ENCODE measurements at regions not wholly inside any gene's neighbourhood (a gene's known extent, or its start where the extent isn't known, plus 50 kb on each side); places are given as distances from the start of the nearest gene placed in this dataset.

GRCh38 chr13:74305876-74306275 lies 171.7 kb upstream of the KLF12 start:
- no peak for DNase-seq (ENCODE audit: low read depth)
- H3K4me3 ChIP-seq (ENCODE audit: low read depth, low read length) = no peak overlapping the region
- TF ChIP-seq MAX (IDR thresholded peaks at IDR 0.05; ENCODE audit: low read depth, low read length) (no peak), MYC (IDR thresholded peaks at IDR 0.05; ENCODE audit: low read depth, low read length) (no peak), CTCF (IDR thresholded peaks at IDR 0.05; ENCODE audit: low read depth, low read length) (no peak), POLR2A (IDR thresholded peaks at IDR 0.05; ENCODE audit: extremely low read depth, insufficient read length) (no peak)

GRCh38 chr13:74301258-74301935 lies 167.2 kb upstream of the KLF12 start:
- TF ChIP-seq POLR2A (IDR thresholded peaks at IDR 0.05; ENCODE audit: extremely low read depth, insufficient read length) = no peak
- no peak for DNase-seq (ENCODE audit: low read depth)
- H3K4me3 ChIP-seq (ENCODE audit: low read depth, low read length) = no peak overlapping the region

- H3K4me3 ChIP-seq (ENCODE audit: low read depth, low read length) = no peak overlapping the region
- no peak for DNase-seq (ENCODE audit: low read depth)
- TF ChIP-seq MYC (IDR thresholded peaks at IDR 0.05; ENCODE audit: low read depth, low read length) (no peak), POLR2A (IDR thresholded peaks at IDR 0.05; ENCODE audit: extremely low read depth, insufficient read length) (no peak), MAX (IDR thresholded peaks at IDR 0.05; ENCODE audit: low read depth, low read length) (no peak), CTCF (IDR thresholded peaks at IDR 0.05; ENCODE audit: low read depth, low read length) (no peak)
Measured at GRCh38 chr13:74300162-74300561, 166.0 kb upstream of the KLF12 start.

- no peak for DNase-seq (ENCODE audit: low read depth)
- H3K4me3 ChIP-seq (ENCODE audit: low read depth, low read length) = no peak overlapping the region
- no peak for TF ChIP-seq CTCF (IDR thresholded peaks at IDR 0.05; ENCODE audit: low read depth, low read length)
- TF ChIP-seq MYC (IDR thresholded peaks at IDR 0.05; ENCODE audit: low read depth, low read length) = no peak
- TF ChIP-seq MAX (IDR thresholded peaks at IDR 0.05; ENCODE audit: low read depth, low read length) = no peak
- TF ChIP-seq POLR2A (IDR thresholded peaks at IDR 0.05; ENCODE audit: extremely low read depth, insufficient read length) = no peak
Measured at GRCh38 chr13:74299721-74300120, 165.5 kb upstream of the KLF12 start.

- no peak for TF ChIP-seq POLR2A (IDR thresholded peaks at IDR 0.05; ENCODE audit: extremely low read depth, insufficient read length)
- no peak for TF ChIP-seq CTCF (IDR thresholded peaks at IDR 0.05; ENCODE audit: low read depth, low read length)
- TF ChIP-seq MAX (IDR thresholded peaks at IDR 0.05; ENCODE audit: low read depth, low read length) = no peak
- no peak for TF ChIP-seq MYC (IDR thresholded peaks at IDR 0.05; ENCODE audit: low read depth, low read length)
- no peak overlapping the region for H3K4me3 ChIP-seq (ENCODE audit: low read depth, low read length)
- no peak for DNase-seq (ENCODE audit: low read depth)
Measured at GRCh38 chr13:74298923-74299322, 164.7 kb upstream of the KLF12 start.

- DNase-seq (ENCODE audit: low read depth) = peak; percentile 17
- TF ChIP-seq MAX (IDR thresholded peaks at IDR 0.05; ENCODE audit: low read depth, low read length) (no peak), POLR2A (IDR thresholded peaks at IDR 0.05; ENCODE audit: extremely low read depth, insufficient read length) (no peak)
- no peak overlapping the region for H3K4me3 ChIP-seq (ENCODE audit: low read depth, low read length)
Measured at GRCh38 chr13:74289861-74290773, 155.9 kb upstream of the KLF12 start.

Data from NB4 (cell line).